GM12891 (cell line): ENCODE measurements at regions not wholly inside any gene's neighbourhood (a gene's known extent, or its start where the extent isn't known, plus 50 kb on each side); places are given as distances from the start of the nearest gene placed in this dataset.

Source experiments
- PAX5 ChIP-seq: IDR thresholded peaks from 2 replicates; pipeline ENCODE4 v1.6.1; 2011; ENCODE audit warnings: low read length, moderate library complexity, mild to moderate bottlenecking; ENCODE audit not compliant: insufficient read depth, severe bottlenecking
- POLR2A ChIP-seq: IDR thresholded peaks from 2 replicates; pipeline ENCODE4 v1.6.1; 2011; ENCODE audit warnings: low read depth, low read length, control low read depth
- POLR2AphosphoS5 ChIP-seq: IDR thresholded peaks from 2 replicates; pipeline ENCODE4 v1.6.1; 2011; ENCODE audit warnings: low read depth, low read length, control low read depth
- SPI1 ChIP-seq: IDR thresholded peaks from 2 replicates; pipeline ENCODE4 v1.6.1; 2011; ENCODE audit warnings: low read depth, low read length, control low read depth
- TAF1 ChIP-seq: IDR thresholded peaks from 2 replicates; pipeline ENCODE4 v1.6.1; 2011; ENCODE audit warnings: low read depth, low read length, control low read depth

- TF ChIP-seq POLR2A, result no peak
- TF ChIP-seq POLR2AphosphoS5, result no peak
- no peak for TF ChIP-seq TAF1
- TF ChIP-seq PAX5, result no peak
- no peak for TF ChIP-seq SPI1
Observed at GRCh38 chr2:223389624-223390023, 212.5 kb downstream of the SCG2 start.
